Liver (tissue), 8 donors: ENCODE measurements at regions not wholly inside any gene's neighbourhood (a gene's known extent, or its start where the extent isn't known, plus 50 kb on each side); places are given as distances from the start of the nearest gene placed in this dataset.

Experiments used
- DNase-seq: peaks from one replicate; pipeline ENCODE4 v3.0.0-alpha.2; 2017; ENCODE audit warnings: low spot score
- H3K27ac ChIP-seq, 2 donors: one replicate each; pipeline ENCODE4 v1.7.0; 2013; ENCODE audit warnings: inconsistent platforms in 2 of 2, low read length in 2 of 2, control low read depth in 1 of 2, low read depth in 1 of 2, mild to moderate bottlenecking in 1 of 2
- H3K27me3 ChIP-seq, 4 donors: one replicate each; pipeline versions ENCODE4 v1.6.1 to v1.7.0; 2013; ENCODE audit warnings: low read length in 3 of 4, inconsistent platforms in 1 of 4, mild to moderate bottlenecking in 1 of 4, moderate library complexity in 1 of 4; ENCODE audit not compliant: control insufficient read depth in 4 of 4, insufficient read depth in 4 of 4
- H3K36me3 ChIP-seq, 4 donors: one replicate each; pipeline versions ENCODE4 v1.6.1 to v1.7.0; 2013; ENCODE audit warnings: low read length in 3 of 4, mild to moderate bottlenecking in 3 of 4, low read depth in 1 of 4, moderate library complexity in 1 of 4; ENCODE audit not compliant: control insufficient read depth in 4 of 4, insufficient read depth in 3 of 4
- H3K4me1 ChIP-seq, 4 donors: one replicate each; pipeline versions ENCODE4 v1.6.1 to v1.7.0; 2013; ENCODE audit warnings: low read length in 3 of 4, mild to moderate bottlenecking in 3 of 4, moderate library complexity in 1 of 4; ENCODE audit not compliant: control insufficient read depth in 4 of 4, insufficient read depth in 4 of 4
- H3K4me3 ChIP-seq, 3 donors: one replicate each; pipeline versions ENCODE4 v1.6.1 to v1.7.0; 2013; ENCODE audit warnings: low read length in 3 of 3, control low read depth in 1 of 3, low read depth in 1 of 3, mild to moderate bottlenecking in 1 of 3
- H3K9ac ChIP-seq, 2 donors: one replicate each; pipeline ENCODE4 v1.7.0; 2013; ENCODE audit warnings: low read length in 2 of 2, mild to moderate bottlenecking in 2 of 2, moderate library complexity in 2 of 2, control low read depth in 1 of 2, low read depth in 1 of 2
- H3K9me3 ChIP-seq, 4 donors: one replicate each; pipeline versions ENCODE4 v1.6.1 to v1.7.0; 2013; ENCODE audit warnings: low read length in 3 of 4; ENCODE audit not compliant: control insufficient read depth in 4 of 4
- EGR1 ChIP-seq, 2 donors: IDR thresholded peaks; 2 replicates each; pipeline ENCODE4 v1.6.1; 2016 to 2018; ENCODE audit warnings: antibody characterized with exemption in 2 of 2, low read depth in 2 of 2
- FOXA1 ChIP-seq: IDR thresholded peaks from 2 replicates; pipeline ENCODE4 v1.6.1; 2016; ENCODE audit warnings: antibody characterized with exemption
- FOXA2 ChIP-seq: IDR thresholded peaks from 2 replicates; pipeline ENCODE4 v1.6.1; 2016; ENCODE audit warnings: antibody characterized with exemption
- HNF4A ChIP-seq, 2 donors: conservative IDR thresholded peaks; 2 replicates each; pipeline ENCODE4 v1.6.1; 2016; ENCODE audit warnings: antibody characterized with exemption in 2 of 2, mild to moderate bottlenecking in 2 of 2
- HNF4G ChIP-seq: IDR thresholded peaks from 2 replicates; pipeline ENCODE4 v1.6.1; 2016; ENCODE audit warnings: antibody characterized with exemption
- JUND ChIP-seq, 2 donors: IDR thresholded peaks; 2 replicates each; pipeline ENCODE4 v1.6.1; 2016; ENCODE audit warnings: antibody characterized with exemption in 2 of 2
- NR2F2 ChIP-seq: IDR thresholded peaks from 2 replicates; pipeline ENCODE4 v1.6.1; 2016; ENCODE audit warnings: antibody characterized with exemption
- RAD21 ChIP-seq, 2 donors: IDR thresholded peaks; 2 replicates each; pipeline ENCODE4 v1.6.1; 2016; ENCODE audit warnings: antibody characterized with exemption in 2 of 2, mild to moderate bottlenecking in 2 of 2
- RXRA ChIP-seq, 2 donors: IDR thresholded peaks; 2 replicates each; pipeline ENCODE4 v1.6.1; 2017 to 2018; ENCODE audit warnings: antibody characterized with exemption in 2 of 2, mild to moderate bottlenecking in 1 of 2
- SP1 ChIP-seq: IDR thresholded peaks from 2 replicates; pipeline ENCODE4 v1.6.1; 2018; ENCODE audit warnings: antibody characterized with exemption, mild to moderate bottlenecking
- TAF1 ChIP-seq: conservative IDR thresholded peaks from 2 replicates; pipeline ENCODE4 v1.6.1; 2016; ENCODE audit warnings: antibody characterized with exemption, mild to moderate bottlenecking
- YY1 ChIP-seq: IDR thresholded peaks from 2 replicates; pipeline ENCODE4 v1.6.1; 2016; ENCODE audit warnings: antibody characterized with exemption, mild to moderate bottlenecking
- WGBS: extraction: QIAGEN DNeasy Blood & Tissue Kit; methylation state at CpG from one replicate; pipeline ENCODE4 v1.1.7; 2013; 5-methylcytosine and 5-hydroxymethylcytosine counted together
- TF ChIP-seq, protein P1 (sequence below): fragments of 150-350 bp; IDR thresholded peaks from 2 replicates; pipeline ENCODE4 v1.5.1; 2017; ENCODE audit warnings: improper control_type of control experiment, low read depth, low read length; ENCODE audit not compliant: missing input control
- TF ChIP-seq, protein P2 (sequence below): IDR thresholded peaks from 2 replicates; pipeline ENCODE4 v1.6.1; 2016; ENCODE audit warnings: antibody characterized with exemption, mild to moderate bottlenecking
- TF ChIP-seq, protein P3 (sequence below): IDR thresholded peaks from 2 replicates; pipeline ENCODE4 v1.6.1; 2016; ENCODE audit warnings: antibody characterized with exemption
- TF ChIP-seq, protein P4 (sequence below): IDR thresholded peaks from 2 replicates; pipeline ENCODE4 v1.6.1; 2016; ENCODE audit warnings: antibody characterized with exemption
- TF ChIP-seq, protein P5 (sequence below): IDR thresholded peaks from 2 replicates; pipeline ENCODE4 v1.6.1; 2016; ENCODE audit warnings: antibody characterized with exemption
- donor health status: healthy.
- donor health status: healthy.
- donor health status: healthy.
- donor health status: healthy.
- donor health status: healthy.

DNA sequence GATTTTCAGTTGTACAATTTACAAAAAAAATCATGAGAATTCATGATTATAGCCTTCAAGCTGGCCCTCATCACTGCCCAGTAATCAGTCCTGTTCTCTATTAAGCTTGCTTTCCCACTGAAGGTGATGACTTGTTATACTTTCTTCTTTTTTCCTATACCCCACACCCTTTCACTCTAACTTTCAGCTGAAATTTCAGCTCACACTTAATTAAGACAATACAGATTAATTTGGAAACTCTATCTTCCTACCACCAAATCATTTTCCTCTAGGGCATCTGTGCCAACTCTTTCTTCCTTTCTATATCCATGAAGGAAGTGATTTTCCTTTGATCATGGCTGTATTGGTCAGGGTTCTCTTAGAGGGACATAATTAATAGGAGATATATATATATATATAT, 449.9 kb downstream of the CD109 start:
- Histone ChIP-seq H3K36me3 (no peaks in the 10 kb centered on the region), H3K9ac (no peak overlapping the region), H3K27me3 (peaks cover 0 to 2% (median 0%) of the 10 kb centered on the region in 4 donors), H3K4me1 (no peaks in the 10 kb centered on the region), H3K9me3 (no peaks in the 10 kb centered on the region), H3K4me3 (no peak overlapping the region), H3K27ac (no peak overlapping the region)
- DNase-seq, result no peak
- TF ChIP-seq HNF4A (conservative IDR thresholded peaks at IDR 0.05) (no peak), RXRA (IDR thresholded peaks at IDR 0.05) (no peak)

DNA sequence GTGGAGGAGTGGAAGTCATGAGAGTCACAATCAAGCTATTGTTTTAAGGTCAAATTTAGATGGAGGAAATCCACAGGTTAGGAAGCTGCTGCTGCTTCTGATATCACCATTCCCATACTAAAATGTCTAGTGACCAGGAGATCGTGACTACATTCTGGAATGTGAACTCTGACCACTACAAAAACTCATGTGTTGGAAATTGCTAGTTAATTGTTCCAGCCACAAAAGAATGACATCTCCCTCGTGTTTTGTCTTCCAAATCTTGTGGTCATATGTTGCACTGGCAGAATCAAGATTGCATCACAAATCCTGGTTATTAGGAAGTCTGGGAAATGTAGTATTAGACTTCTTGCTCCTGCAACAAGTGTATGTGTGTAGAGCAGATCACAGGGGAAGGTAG, 441.9 kb downstream of the CD109 start:
- DNase-seq, result no peak
- 20% methylated on average over 2 of the region's 2 CpGs for WGBS
- no peak overlapping the region for H3K9ac ChIP-seq

DNA sequence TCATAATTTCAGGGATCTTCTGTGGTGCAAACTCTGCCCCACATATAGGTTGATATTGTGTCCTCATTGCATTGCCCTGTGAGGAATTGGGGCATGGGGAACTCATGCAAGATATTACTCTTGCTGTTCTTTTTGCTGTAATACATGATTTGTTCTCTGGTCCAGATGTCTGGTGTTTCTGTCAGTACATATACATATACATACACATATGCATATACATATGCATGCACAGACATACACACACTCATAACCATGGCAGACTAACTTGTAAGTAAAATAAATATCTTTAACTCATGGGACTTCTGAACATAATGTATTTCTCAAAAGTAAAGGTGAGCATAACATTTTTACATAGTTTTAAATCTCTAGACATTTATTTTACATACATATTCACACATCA, 438.3 kb downstream of the CD109 start:
- DNase-seq, result no peak
- H3K9ac ChIP-seq, result no peak overlapping the region
- no peak overlapping the region for H3K27ac ChIP-seq
- no peak overlapping the region for H3K4me3 ChIP-seq
- H3K4me1 ChIP-seq, result no peaks in the 10 kb centered on the region
- H3K9me3 ChIP-seq, result no peaks in the 10 kb centered on the region
- no peaks in the 10 kb centered on the region for H3K36me3 ChIP-seq
- H3K27me3 ChIP-seq, result peaks cover 0 to under 1% (median 0%) of the 10 kb centered on the region in 4 donors
- TF ChIP-seq YY1, result no peak
- no peak for TF ChIP-seq FOXA2
- TF ChIP-seq TAF1, result no peak
- TF ChIP-seq JUND (IDR thresholded peaks at IDR 0.05), result no peak
- no peak for TF ChIP-seq RXRA (IDR thresholded peaks at IDR 0.05)
- no peak for TF ChIP-seq SP1
- no peak for TF ChIP-seq HNF4A (conservative IDR thresholded peaks at IDR 0.05)
- TF ChIP-seq HNF4G, result no peak
- TF ChIP-seq, protein P1, sequence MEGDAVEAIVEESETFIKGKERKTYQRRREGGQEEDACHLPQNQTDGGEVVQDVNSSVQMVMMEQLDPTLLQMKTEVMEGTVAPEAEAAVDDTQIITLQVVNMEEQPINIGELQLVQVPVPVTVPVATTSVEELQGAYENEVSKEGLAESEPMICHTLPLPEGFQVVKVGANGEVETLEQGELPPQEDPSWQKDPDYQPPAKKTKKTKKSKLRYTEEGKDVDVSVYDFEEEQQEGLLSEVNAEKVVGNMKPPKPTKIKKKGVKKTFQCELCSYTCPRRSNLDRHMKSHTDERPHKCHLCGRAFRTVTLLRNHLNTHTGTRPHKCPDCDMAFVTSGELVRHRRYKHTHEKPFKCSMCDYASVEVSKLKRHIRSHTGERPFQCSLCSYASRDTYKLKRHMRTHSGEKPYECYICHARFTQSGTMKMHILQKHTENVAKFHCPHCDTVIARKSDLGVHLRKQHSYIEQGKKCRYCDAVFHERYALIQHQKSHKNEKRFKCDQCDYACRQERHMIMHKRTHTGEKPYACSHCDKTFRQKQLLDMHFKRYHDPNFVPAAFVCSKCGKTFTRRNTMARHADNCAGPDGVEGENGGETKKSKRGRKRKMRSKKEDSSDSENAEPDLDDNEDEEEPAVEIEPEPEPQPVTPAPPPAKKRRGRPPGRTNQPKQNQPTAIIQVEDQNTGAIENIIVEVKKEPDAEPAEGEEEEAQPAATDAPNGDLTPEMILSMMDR, result no peak
- TF ChIP-seq, protein P2, sequence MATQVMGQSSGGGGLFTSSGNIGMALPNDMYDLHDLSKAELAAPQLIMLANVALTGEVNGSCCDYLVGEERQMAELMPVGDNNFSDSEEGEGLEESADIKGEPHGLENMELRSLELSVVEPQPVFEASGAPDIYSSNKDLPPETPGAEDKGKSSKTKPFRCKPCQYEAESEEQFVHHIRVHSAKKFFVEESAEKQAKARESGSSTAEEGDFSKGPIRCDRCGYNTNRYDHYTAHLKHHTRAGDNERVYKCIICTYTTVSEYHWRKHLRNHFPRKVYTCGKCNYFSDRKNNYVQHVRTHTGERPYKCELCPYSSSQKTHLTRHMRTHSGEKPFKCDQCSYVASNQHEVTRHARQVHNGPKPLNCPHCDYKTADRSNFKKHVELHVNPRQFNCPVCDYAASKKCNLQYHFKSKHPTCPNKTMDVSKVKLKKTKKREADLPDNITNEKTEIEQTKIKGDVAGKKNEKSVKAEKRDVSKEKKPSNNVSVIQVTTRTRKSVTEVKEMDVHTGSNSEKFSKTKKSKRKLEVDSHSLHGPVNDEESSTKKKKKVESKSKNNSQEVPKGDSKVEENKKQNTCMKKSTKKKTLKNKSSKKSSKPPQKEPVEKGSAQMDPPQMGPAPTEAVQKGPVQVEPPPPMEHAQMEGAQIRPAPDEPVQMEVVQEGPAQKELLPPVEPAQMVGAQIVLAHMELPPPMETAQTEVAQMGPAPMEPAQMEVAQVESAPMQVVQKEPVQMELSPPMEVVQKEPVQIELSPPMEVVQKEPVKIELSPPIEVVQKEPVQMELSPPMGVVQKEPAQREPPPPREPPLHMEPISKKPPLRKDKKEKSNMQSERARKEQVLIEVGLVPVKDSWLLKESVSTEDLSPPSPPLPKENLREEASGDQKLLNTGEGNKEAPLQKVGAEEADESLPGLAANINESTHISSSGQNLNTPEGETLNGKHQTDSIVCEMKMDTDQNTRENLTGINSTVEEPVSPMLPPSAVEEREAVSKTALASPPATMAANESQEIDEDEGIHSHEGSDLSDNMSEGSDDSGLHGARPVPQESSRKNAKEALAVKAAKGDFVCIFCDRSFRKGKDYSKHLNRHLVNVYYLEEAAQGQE, result no peak
- no peak for TF ChIP-seq EGR1 (IDR thresholded peaks at IDR 0.05; ENCODE audit: low read depth in 2 of 2)

More for the DNA sequence above, 441.9 kb downstream of the CD109 start:
- Histone ChIP-seq H3K36me3 (no peaks in the 10 kb centered on the region), H3K4me1 (no peaks in the 10 kb centered on the region), H3K4me3 (no peak overlapping the region), H3K27ac (no peak overlapping the region), H3K27me3 (peaks cover 0 to 2% (median 0%) of the 10 kb centered on the region in 4 donors), H3K9me3 (no peaks in the 10 kb centered on the region)
- TF ChIP-seq HNF4G, result no peak
- TF ChIP-seq JUND (IDR thresholded peaks at IDR 0.05), result no peak
- no peak for TF ChIP-seq FOXA1
- TF ChIP-seq YY1, result no peak
- TF ChIP-seq, protein P3, sequence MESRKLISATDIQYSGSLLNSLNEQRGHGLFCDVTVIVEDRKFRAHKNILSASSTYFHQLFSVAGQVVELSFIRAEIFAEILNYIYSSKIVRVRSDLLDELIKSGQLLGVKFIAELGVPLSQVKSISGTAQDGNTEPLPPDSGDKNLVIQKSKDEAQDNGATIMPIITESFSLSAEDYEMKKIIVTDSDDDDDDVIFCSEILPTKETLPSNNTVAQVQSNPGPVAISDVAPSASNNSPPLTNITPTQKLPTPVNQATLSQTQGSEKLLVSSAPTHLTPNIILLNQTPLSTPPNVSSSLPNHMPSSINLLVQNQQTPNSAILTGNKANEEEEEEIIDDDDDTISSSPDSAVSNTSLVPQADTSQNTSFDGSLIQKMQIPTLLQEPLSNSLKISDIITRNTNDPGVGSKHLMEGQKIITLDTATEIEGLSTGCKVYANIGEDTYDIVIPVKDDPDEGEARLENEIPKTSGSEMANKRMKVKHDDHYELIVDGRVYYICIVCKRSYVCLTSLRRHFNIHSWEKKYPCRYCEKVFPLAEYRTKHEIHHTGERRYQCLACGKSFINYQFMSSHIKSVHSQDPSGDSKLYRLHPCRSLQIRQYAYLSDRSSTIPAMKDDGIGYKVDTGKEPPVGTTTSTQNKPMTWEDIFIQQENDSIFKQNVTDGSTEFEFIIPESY, result no peak
- TF ChIP-seq NR2F2, result no peak
- TF ChIP-seq, protein P1, result no peak
- TF ChIP-seq, protein P4, sequence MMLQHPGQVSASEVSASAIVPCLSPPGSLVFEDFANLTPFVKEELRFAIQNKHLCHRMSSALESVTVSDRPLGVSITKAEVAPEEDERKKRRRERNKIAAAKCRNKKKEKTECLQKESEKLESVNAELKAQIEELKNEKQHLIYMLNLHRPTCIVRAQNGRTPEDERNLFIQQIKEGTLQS, result no peak
- TF ChIP-seq HNF4A (conservative IDR thresholded peaks at IDR 0.05), result no peak
- no peak for TF ChIP-seq RAD21 (IDR thresholded peaks at IDR 0.05)
- TF ChIP-seq SP1, result no peak
- TF ChIP-seq, protein P5, sequence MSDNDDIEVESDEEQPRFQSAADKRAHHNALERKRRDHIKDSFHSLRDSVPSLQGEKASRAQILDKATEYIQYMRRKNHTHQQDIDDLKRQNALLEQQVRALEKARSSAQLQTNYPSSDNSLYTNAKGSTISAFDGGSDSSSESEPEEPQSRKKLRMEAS, result no peak
